Liver (tissue), 8 donors: ENCODE measurements at regions not wholly inside any gene's neighbourhood (a gene's known extent, or its start where the extent isn't known, plus 50 kb on each side); places are given as distances from the start of the nearest gene placed in this dataset.

Experiments used
- DNase-seq: peaks from one replicate; pipeline ENCODE4 v3.0.0-alpha.2; 2017; ENCODE audit warnings: low spot score
- H3K27ac ChIP-seq, 2 donors: one replicate each; pipeline ENCODE4 v1.7.0; 2013; ENCODE audit warnings: inconsistent platforms in 2 of 2, low read length in 2 of 2, control low read depth in 1 of 2, low read depth in 1 of 2, mild to moderate bottlenecking in 1 of 2
- H3K27me3 ChIP-seq, 4 donors: one replicate each; pipeline versions ENCODE4 v1.6.1 to v1.7.0; 2013; ENCODE audit warnings: low read length in 3 of 4, inconsistent platforms in 1 of 4, mild to moderate bottlenecking in 1 of 4, moderate library complexity in 1 of 4; ENCODE audit not compliant: control insufficient read depth in 4 of 4, insufficient read depth in 4 of 4
- H3K36me3 ChIP-seq, 4 donors: one replicate each; pipeline versions ENCODE4 v1.6.1 to v1.7.0; 2013; ENCODE audit warnings: low read length in 3 of 4, mild to moderate bottlenecking in 3 of 4, low read depth in 1 of 4, moderate library complexity in 1 of 4; ENCODE audit not compliant: control insufficient read depth in 4 of 4, insufficient read depth in 3 of 4
- H3K4me1 ChIP-seq, 4 donors: one replicate each; pipeline versions ENCODE4 v1.6.1 to v1.7.0; 2013; ENCODE audit warnings: low read length in 3 of 4, mild to moderate bottlenecking in 3 of 4, moderate library complexity in 1 of 4; ENCODE audit not compliant: control insufficient read depth in 4 of 4, insufficient read depth in 4 of 4
- H3K4me3 ChIP-seq, 3 donors: one replicate each; pipeline versions ENCODE4 v1.6.1 to v1.7.0; 2013; ENCODE audit warnings: low read length in 3 of 3, control low read depth in 1 of 3, low read depth in 1 of 3, mild to moderate bottlenecking in 1 of 3
- H3K9ac ChIP-seq, 2 donors: one replicate each; pipeline ENCODE4 v1.7.0; 2013; ENCODE audit warnings: low read length in 2 of 2, mild to moderate bottlenecking in 2 of 2, moderate library complexity in 2 of 2, control low read depth in 1 of 2, low read depth in 1 of 2
- H3K9me3 ChIP-seq, 4 donors: one replicate each; pipeline versions ENCODE4 v1.6.1 to v1.7.0; 2013; ENCODE audit warnings: low read length in 3 of 4; ENCODE audit not compliant: control insufficient read depth in 4 of 4
- FOXA1 ChIP-seq: IDR thresholded peaks from 2 replicates; pipeline ENCODE4 v1.6.1; 2016; ENCODE audit warnings: antibody characterized with exemption
- FOXA2 ChIP-seq: IDR thresholded peaks from 2 replicates; pipeline ENCODE4 v1.6.1; 2016; ENCODE audit warnings: antibody characterized with exemption
- GABPA ChIP-seq, 2 donors: IDR thresholded peaks in 1 of 2; conservative IDR thresholded peaks in 1 of 2; 2 replicates each; pipeline ENCODE4 v1.6.1; 2016; ENCODE audit warnings: antibody characterized with exemption in 2 of 2, mild to moderate bottlenecking in 1 of 2, moderate library complexity in 1 of 2
- HNF4A ChIP-seq, 2 donors: conservative IDR thresholded peaks; 2 replicates each; pipeline ENCODE4 v1.6.1; 2016; ENCODE audit warnings: antibody characterized with exemption in 2 of 2, mild to moderate bottlenecking in 2 of 2
- HNF4G ChIP-seq: IDR thresholded peaks from 2 replicates; pipeline ENCODE4 v1.6.1; 2016; ENCODE audit warnings: antibody characterized with exemption
- JUND ChIP-seq, 2 donors: IDR thresholded peaks; 2 replicates each; pipeline ENCODE4 v1.6.1; 2016; ENCODE audit warnings: antibody characterized with exemption in 2 of 2
- NR2F2 ChIP-seq: IDR thresholded peaks from 2 replicates; pipeline ENCODE4 v1.6.1; 2016; ENCODE audit warnings: antibody characterized with exemption
- RAD21 ChIP-seq, 2 donors: IDR thresholded peaks; 2 replicates each; pipeline ENCODE4 v1.6.1; 2016; ENCODE audit warnings: antibody characterized with exemption in 2 of 2, mild to moderate bottlenecking in 2 of 2
- RXRA ChIP-seq, 2 donors: IDR thresholded peaks; 2 replicates each; pipeline ENCODE4 v1.6.1; 2017 to 2018; ENCODE audit warnings: antibody characterized with exemption in 2 of 2, mild to moderate bottlenecking in 1 of 2
- SP1 ChIP-seq: IDR thresholded peaks from 2 replicates; pipeline ENCODE4 v1.6.1; 2018; ENCODE audit warnings: antibody characterized with exemption, mild to moderate bottlenecking
- TAF1 ChIP-seq: conservative IDR thresholded peaks from 2 replicates; pipeline ENCODE4 v1.6.1; 2016; ENCODE audit warnings: antibody characterized with exemption, mild to moderate bottlenecking
- YY1 ChIP-seq: IDR thresholded peaks from 2 replicates; pipeline ENCODE4 v1.6.1; 2016; ENCODE audit warnings: antibody characterized with exemption, mild to moderate bottlenecking
- WGBS: extraction: QIAGEN DNeasy Blood & Tissue Kit; methylation state at CpG from one replicate; pipeline ENCODE4 v1.1.7; 2013; 5-methylcytosine and 5-hydroxymethylcytosine counted together
- TF ChIP-seq, protein P1 (sequence below): IDR thresholded peaks from 2 replicates; pipeline ENCODE4 v1.6.1; 2016; ENCODE audit warnings: antibody characterized with exemption
- TF ChIP-seq, protein P2 (sequence below): fragments of 150-350 bp; IDR thresholded peaks from 2 replicates; pipeline ENCODE4 v1.5.1; 2017; ENCODE audit warnings: improper control_type of control experiment, low read depth, low read length; ENCODE audit not compliant: missing input control
- TF ChIP-seq, protein P3 (sequence below): IDR thresholded peaks from 2 replicates; pipeline ENCODE4 v1.6.1; 2016; ENCODE audit warnings: antibody characterized with exemption
- TF ChIP-seq, protein P4 (sequence below): IDR thresholded peaks from 2 replicates; pipeline ENCODE4 v1.6.1; 2016; ENCODE audit warnings: antibody characterized with exemption, mild to moderate bottlenecking
- donor health status: healthy.
- donor health status: healthy.
- donor health status: healthy.
- donor health status: healthy.
- donor health status: healthy.

DNA sequence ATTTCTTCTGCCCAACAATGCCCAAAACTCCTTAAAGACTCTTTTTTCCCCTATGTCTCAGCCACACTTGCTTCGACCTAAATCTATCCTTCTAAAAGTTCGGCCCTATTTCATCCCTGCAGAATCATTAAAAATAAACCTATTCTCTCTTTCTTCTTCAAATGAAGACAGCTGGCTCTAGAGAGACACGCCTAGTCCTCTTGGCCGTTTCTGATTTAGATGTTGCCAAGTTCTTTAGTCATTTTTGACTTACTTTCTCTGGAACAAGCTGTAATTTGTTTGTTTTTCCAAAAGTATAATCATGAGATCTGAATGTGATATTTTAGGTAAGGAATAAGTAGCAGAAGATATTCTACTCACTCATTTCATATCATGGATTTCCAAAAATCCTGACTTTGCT, 211.6 kb downstream of the CENPC start:
- WGBS: 63% methylated on average over 4 of the region's 4 CpGs
- Histone ChIP-seq H3K36me3 (no peaks in the 10 kb centered on the region), H3K9me3 (no peaks in the 10 kb centered on the region), H3K4me1 (no peaks in the 10 kb centered on the region), H3K27ac (no peak overlapping the region), H3K9ac (no peak overlapping the region), H3K4me3 (no peak overlapping the region), H3K27me3 (peaks cover 0 to 9% (median 0%) of the 10 kb centered on the region in 4 donors)
- no peak for DNase-seq
- TF ChIP-seq HNF4A (conservative IDR thresholded peaks at IDR 0.05) (no peak), GABPA (IDR thresholded peaks at IDR 0.05 in 1 of 2, conservative IDR thresholded peaks at IDR 0.05 in 1 of 2) (no peak), TAF1 (no peak), SP1 (no peak), YY1 (no peak), HNF4G (no peak), FOXA2 (no peak), RXRA (IDR thresholded peaks at IDR 0.05) (no peak), NR2F2 (no peak)
- TF ChIP-seq, protein P1, sequence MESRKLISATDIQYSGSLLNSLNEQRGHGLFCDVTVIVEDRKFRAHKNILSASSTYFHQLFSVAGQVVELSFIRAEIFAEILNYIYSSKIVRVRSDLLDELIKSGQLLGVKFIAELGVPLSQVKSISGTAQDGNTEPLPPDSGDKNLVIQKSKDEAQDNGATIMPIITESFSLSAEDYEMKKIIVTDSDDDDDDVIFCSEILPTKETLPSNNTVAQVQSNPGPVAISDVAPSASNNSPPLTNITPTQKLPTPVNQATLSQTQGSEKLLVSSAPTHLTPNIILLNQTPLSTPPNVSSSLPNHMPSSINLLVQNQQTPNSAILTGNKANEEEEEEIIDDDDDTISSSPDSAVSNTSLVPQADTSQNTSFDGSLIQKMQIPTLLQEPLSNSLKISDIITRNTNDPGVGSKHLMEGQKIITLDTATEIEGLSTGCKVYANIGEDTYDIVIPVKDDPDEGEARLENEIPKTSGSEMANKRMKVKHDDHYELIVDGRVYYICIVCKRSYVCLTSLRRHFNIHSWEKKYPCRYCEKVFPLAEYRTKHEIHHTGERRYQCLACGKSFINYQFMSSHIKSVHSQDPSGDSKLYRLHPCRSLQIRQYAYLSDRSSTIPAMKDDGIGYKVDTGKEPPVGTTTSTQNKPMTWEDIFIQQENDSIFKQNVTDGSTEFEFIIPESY: no peak

DNA sequence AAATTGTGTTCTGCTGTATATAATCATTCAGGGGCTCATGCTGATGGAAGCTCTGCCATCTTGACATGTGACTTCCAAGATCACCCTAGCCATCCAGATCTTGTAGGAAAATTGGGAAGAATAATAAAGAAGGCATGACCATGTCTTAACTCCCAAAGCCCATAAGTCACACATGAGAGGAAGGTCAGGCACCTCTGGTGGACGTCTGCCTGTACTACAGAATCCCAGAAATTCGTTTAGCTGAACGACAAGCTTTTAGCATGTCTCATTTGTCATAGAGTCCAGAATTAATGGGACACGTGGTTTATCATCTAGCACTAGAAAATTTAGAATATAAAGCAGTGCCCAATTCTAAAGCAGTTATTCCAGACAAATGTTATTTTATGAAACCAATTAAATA, 212.7 kb downstream of the CENPC start:
- H3K27ac ChIP-seq: no peak overlapping the region
- no peaks in the 10 kb centered on the region for H3K4me1 ChIP-seq
- 6% methylated on average over 4 of the region's 4 CpGs for whole genome bisulfite sequencing
- no peaks in the 10 kb centered on the region for H3K9me3 ChIP-seq
- H3K9ac ChIP-seq: no peak overlapping the region
- H3K36me3 ChIP-seq: no peaks in the 10 kb centered on the region
- TF ChIP-seq RAD21 (IDR thresholded peaks at IDR 0.05) (peak in 1 of 2 donors; percentile 9), JUND (IDR thresholded peaks at IDR 0.05) (no peak), FOXA1 (no peak), GABPA (IDR thresholded peaks at IDR 0.05 in 1 of 2, conservative IDR thresholded peaks at IDR 0.05 in 1 of 2) (no peak)
- TF ChIP-seq, protein P2, sequence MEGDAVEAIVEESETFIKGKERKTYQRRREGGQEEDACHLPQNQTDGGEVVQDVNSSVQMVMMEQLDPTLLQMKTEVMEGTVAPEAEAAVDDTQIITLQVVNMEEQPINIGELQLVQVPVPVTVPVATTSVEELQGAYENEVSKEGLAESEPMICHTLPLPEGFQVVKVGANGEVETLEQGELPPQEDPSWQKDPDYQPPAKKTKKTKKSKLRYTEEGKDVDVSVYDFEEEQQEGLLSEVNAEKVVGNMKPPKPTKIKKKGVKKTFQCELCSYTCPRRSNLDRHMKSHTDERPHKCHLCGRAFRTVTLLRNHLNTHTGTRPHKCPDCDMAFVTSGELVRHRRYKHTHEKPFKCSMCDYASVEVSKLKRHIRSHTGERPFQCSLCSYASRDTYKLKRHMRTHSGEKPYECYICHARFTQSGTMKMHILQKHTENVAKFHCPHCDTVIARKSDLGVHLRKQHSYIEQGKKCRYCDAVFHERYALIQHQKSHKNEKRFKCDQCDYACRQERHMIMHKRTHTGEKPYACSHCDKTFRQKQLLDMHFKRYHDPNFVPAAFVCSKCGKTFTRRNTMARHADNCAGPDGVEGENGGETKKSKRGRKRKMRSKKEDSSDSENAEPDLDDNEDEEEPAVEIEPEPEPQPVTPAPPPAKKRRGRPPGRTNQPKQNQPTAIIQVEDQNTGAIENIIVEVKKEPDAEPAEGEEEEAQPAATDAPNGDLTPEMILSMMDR: peak; percentile 37
- no peak overlapping the region for H3K4me3 ChIP-seq
- peaks cover 0 to 9% (median under 1%) of the 10 kb centered on the region in 4 donors for H3K27me3 ChIP-seq
- DNase-seq: no peak

DNA sequence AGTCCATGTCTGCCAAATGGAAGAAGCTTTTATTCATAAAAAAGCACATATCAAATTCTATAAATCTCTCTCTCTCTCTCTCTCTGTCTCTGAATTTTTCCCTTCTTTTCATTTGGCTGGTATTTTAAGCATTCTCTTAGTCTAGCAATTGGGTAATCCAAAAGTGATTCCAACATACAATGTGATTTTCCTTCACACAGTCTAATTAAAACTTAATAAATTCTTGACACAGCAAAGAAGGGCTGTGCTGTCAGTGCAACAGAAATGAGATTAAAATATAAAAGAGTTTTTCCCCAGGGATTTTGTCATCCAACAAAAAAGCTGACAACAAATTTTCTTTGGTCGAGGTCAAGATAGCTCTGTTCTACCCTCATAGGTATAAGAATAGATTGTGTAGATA, 216.9 kb downstream of the CENPC start:
- Histone ChIP-seq H3K9me3 (no peaks in the 10 kb centered on the region), H3K27me3 (peaks cover 0 to 4% (median under 1%) of the 10 kb centered on the region in 4 donors), H3K4me3 (no peak overlapping the region), H3K36me3 (no peaks in the 10 kb centered on the region), H3K4me1 (peaks cover 0 to 2% (median 0%) of the 10 kb centered on the region in 4 donors), H3K27ac (no peak overlapping the region), H3K9ac (no peak overlapping the region)
- no peak for DNase-seq
- 71% methylated on average over 1 of the region's 1 CpG for WGBS
- no peak for TF ChIP-seq JUND (IDR thresholded peaks at IDR 0.05)
- no peak for TF ChIP-seq NR2F2
- TF ChIP-seq, protein P3, sequence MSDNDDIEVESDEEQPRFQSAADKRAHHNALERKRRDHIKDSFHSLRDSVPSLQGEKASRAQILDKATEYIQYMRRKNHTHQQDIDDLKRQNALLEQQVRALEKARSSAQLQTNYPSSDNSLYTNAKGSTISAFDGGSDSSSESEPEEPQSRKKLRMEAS: no peak
- TF ChIP-seq FOXA1: no peak
- TF ChIP-seq SP1: no peak
- TF ChIP-seq, protein P2: no peak
- TF ChIP-seq, protein P1: no peak
- TF ChIP-seq RXRA (IDR thresholded peaks at IDR 0.05): no peak
- no peak for TF ChIP-seq TAF1
- TF ChIP-seq, protein P4, sequence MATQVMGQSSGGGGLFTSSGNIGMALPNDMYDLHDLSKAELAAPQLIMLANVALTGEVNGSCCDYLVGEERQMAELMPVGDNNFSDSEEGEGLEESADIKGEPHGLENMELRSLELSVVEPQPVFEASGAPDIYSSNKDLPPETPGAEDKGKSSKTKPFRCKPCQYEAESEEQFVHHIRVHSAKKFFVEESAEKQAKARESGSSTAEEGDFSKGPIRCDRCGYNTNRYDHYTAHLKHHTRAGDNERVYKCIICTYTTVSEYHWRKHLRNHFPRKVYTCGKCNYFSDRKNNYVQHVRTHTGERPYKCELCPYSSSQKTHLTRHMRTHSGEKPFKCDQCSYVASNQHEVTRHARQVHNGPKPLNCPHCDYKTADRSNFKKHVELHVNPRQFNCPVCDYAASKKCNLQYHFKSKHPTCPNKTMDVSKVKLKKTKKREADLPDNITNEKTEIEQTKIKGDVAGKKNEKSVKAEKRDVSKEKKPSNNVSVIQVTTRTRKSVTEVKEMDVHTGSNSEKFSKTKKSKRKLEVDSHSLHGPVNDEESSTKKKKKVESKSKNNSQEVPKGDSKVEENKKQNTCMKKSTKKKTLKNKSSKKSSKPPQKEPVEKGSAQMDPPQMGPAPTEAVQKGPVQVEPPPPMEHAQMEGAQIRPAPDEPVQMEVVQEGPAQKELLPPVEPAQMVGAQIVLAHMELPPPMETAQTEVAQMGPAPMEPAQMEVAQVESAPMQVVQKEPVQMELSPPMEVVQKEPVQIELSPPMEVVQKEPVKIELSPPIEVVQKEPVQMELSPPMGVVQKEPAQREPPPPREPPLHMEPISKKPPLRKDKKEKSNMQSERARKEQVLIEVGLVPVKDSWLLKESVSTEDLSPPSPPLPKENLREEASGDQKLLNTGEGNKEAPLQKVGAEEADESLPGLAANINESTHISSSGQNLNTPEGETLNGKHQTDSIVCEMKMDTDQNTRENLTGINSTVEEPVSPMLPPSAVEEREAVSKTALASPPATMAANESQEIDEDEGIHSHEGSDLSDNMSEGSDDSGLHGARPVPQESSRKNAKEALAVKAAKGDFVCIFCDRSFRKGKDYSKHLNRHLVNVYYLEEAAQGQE: no peak
- no peak for TF ChIP-seq HNF4A (conservative IDR thresholded peaks at IDR 0.05)
